Amniotic epithelial cell (primary cell): ENCODE measurements at regions not wholly inside any gene's neighbourhood (a gene's known extent, or its start where the extent isn't known, plus 50 kb on each side); places are given as distances from the start of the nearest gene placed in this dataset.

Experiments
- DNase-seq: peaks from one replicate; pipeline ENCODE4 v3.0.0-alpha.2; 2010; ENCODE audit warnings: low read depth

GRCh38 chr6:21522143-21522747 is 71.3 kb upstream of the SOX4 start:
- no peak for DNase-seq

GRCh38 chr6:21522797-21523456 is 70.6 kb upstream of the SOX4 start:
- DNase-seq = no peak

GRCh38 chr6:21523652-21524051 is 69.9 kb upstream of the SOX4 start:
- no peak for DNase-seq

GRCh38 chr6:21524201-21524600 is 69.3 kb upstream of the SOX4 start:
- DNase-seq = no peak

- DNase-seq = no peak
Observed at GRCh38 chr6:21526974-21527373, 66.6 kb upstream of the SOX4 start.

GRCh38 chr6:21527731-21528130 is 65.8 kb upstream of the SOX4 start:
- DNase-seq = no peak

- DNase-seq = no peak
Observed at GRCh38 chr6:21529431-21529830, 64.1 kb upstream of the SOX4 start.

- DNase-seq = no peak
Observed at GRCh38 chr6:21531393-21531792, 62.2 kb upstream of the SOX4 start.

GRCh38 chr6:21533678-21534077 is 59.9 kb upstream of the SOX4 start:
- DNase-seq = peak; percentile 28

GRCh38 chr6:21536280-21536766 is 57.2 kb upstream of the SOX4 start:
- no peak for DNase-seq

- DNase-seq = no peak
Observed at GRCh38 chr6:21537637-21538036, 55.9 kb upstream of the SOX4 start.

GRCh38 chr6:21538186-21538798 is 55.3 kb upstream of the SOX4 start:
- peak; percentile 41 for DNase-seq

GRCh38 chr6:21539621-21540100 is 53.9 kb upstream of the SOX4 start:
- no peak for DNase-seq
